ENCODE measurements at regions not wholly inside any gene's neighbourhood (a gene's known extent, or its start where the extent isn't known, plus 50 kb on each side); places are given as distances from the start of the nearest gene placed in this dataset.

DNA sequence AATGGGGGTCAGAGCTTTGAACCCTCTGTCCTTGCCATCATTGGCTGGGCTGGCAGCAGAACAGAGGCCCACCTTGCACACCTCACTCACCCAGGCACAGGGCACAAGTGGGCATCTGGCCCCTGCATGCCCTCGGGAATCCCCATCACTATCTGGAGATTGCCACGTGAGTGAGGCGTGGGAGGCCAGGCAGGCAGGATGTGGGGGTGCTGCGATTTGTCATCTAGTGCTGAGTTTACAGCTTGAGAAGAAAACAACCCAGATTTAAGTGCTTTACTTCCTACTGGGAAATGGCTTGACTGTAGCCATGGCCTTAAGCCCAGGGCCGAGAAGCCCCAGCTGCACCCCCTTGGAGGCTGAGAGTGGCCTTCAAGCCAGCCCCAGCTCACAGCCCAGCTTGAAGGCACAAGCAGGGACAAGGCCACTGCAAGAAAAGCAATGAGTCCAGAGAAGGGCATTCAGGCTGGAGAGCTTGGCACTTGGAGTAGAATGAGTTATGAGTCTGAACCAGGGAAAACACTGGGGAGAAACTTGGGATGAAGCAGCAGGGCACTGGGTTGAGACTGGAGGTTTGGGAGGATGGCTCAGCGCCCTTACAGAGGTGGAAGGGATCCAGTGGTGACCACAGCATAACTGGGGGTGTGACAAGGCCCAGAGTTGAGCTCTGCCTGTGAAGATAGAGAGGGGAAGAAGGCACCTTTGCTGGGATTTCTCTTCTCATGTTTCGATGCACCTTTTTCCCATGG, 123.0 kb downstream of the CXCL12 start:
- TF ChIP-seq, protein P1, sequence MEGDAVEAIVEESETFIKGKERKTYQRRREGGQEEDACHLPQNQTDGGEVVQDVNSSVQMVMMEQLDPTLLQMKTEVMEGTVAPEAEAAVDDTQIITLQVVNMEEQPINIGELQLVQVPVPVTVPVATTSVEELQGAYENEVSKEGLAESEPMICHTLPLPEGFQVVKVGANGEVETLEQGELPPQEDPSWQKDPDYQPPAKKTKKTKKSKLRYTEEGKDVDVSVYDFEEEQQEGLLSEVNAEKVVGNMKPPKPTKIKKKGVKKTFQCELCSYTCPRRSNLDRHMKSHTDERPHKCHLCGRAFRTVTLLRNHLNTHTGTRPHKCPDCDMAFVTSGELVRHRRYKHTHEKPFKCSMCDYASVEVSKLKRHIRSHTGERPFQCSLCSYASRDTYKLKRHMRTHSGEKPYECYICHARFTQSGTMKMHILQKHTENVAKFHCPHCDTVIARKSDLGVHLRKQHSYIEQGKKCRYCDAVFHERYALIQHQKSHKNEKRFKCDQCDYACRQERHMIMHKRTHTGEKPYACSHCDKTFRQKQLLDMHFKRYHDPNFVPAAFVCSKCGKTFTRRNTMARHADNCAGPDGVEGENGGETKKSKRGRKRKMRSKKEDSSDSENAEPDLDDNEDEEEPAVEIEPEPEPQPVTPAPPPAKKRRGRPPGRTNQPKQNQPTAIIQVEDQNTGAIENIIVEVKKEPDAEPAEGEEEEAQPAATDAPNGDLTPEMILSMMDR (IDR thresholded peaks at IDR 0.05 in 8 of 11, conservative IDR thresholded peaks at IDR 0.05 in 3 of 11), result no peak
- TF ChIP-seq POLR2AphosphoS5 (IDR thresholded peaks at IDR 0.05) (peak in 1 of 3 donors; percentile 37), POLR2A (IDR thresholded peaks at IDR 0.05) (no peak)
